ENCODE measurements at regions not wholly inside any gene's neighbourhood (a gene's known extent, or its start where the extent isn't known, plus 50 kb on each side); places are given as distances from the start of the nearest gene placed in this dataset.

- Histone ChIP-seq H3K4me1 (no peaks in the 10 kb centered on the region), H3K9me3 (no peaks in the 10 kb centered on the region), H3K27ac (no peak overlapping the region), H3K4me3 (replicated peaks in 1 of 3) (no peak overlapping the region), H3K27me3 (no peaks in the 10 kb centered on the region), H3K36me3 (no peaks in the 10 kb centered on the region)
- intact Hi-C loops (cut with DNase I) = no loop called here
- WGBS, 2 donors = 24 to 35% methylated on average over 1 of the region's 1 CpG
- no peak for TF ChIP-seq CTCF (IDR thresholded peaks at IDR 0.05)
- no peak for TF ChIP-seq POLR2A (IDR thresholded peaks at IDR 0.05)
- no peak for DNase-seq
These were observed 196.2 kb upstream of the FOXG1 start for GRCh38 chr14:28570391-28570790.

DNA sequence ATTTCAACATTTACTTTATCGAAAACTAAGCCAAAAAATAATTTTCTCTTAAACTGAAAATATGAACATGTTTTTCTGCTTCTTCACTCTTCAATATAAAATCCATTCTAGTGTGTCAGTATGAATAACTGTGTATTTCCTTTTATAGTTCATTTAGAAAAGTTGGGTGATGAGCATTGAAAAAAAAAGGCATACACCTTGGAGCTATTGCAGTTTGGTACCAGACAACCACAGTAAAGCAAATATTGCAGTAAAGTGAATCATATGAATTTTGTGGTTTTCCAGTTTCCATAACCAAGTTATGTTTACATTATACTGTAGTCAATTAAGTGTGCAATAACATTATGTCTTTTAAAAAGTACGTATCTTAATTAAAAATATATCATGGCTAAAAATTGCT lies 195.0 kb upstream of the FOXG1 start:
- Histone ChIP-seq H3K27me3 (no peaks in the 10 kb centered on the region), H3K9me3 (no peaks in the 10 kb centered on the region), H3K27ac (no peak overlapping the region), H3K4me3 (replicated peaks in 1 of 3) (no peak overlapping the region), H3K36me3 (no peaks in the 10 kb centered on the region), H3K4me1 (no peaks in the 10 kb centered on the region)
- 86 to 95% methylated on average over 2 of the region's 2 CpGs for WGBS, 2 donors
- intact Hi-C loops (cut with DNase I) = no loop called here
- DNase-seq = no peak
- no peak for TF ChIP-seq CTCF (IDR thresholded peaks at IDR 0.05)
- TF ChIP-seq POLR2A (IDR thresholded peaks at IDR 0.05) = no peak

- no peak for TF ChIP-seq CTCF (IDR thresholded peaks at IDR 0.05)
- TF ChIP-seq POLR2A (IDR thresholded peaks at IDR 0.05) = no peak
- no peaks in the 10 kb centered on the region for H3K27me3 ChIP-seq
- no peaks in the 10 kb centered on the region for H3K36me3 ChIP-seq
- H3K4me3 ChIP-seq (replicated peaks in 1 of 3) = no peak overlapping the region
- no peak for DNase-seq
- no peaks in the 10 kb centered on the region for H3K4me1 ChIP-seq
- WGBS, 2 donors = 85% methylated on average over 10 of the region's 10 CpGs
- no peak overlapping the region for H3K27ac ChIP-seq
- H3K9me3 ChIP-seq = no peaks in the 10 kb centered on the region
- intact Hi-C loops (cut with DNase I) = no loop called here
These were observed 190.1 kb upstream of the FOXG1 start for GRCh38 chr14:28576523-28576922.

DNA sequence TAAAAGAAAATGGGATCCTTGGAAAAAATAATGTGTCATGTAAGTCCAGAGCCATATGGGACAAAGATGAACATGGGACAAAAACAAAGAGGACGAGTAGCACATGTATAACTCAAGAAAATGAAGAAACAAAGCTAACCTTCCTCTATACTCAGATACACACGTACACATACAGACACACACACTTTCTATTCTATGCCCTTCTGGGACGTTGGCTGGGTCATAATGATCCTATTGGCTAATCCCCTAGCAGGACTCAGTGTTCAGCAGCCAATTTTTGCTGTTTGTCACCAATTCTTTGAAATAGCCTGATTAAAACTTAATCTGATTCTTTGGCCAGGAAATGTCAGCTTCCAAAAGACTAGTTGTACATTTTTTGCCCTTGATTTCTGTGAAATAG lies 189.4 kb upstream of the FOXG1 start:
- WGBS, 2 donors = 59 to 66% methylated on average over 3 of the region's 3 CpGs
- Histone ChIP-seq H3K27me3 (no peaks in the 10 kb centered on the region), H3K9me3 (no peaks in the 10 kb centered on the region), H3K4me1 (no peaks in the 10 kb centered on the region), H3K4me3 (replicated peaks in 1 of 3) (no peak overlapping the region), H3K36me3 (no peaks in the 10 kb centered on the region), H3K27ac (no peak overlapping the region)
- intact Hi-C loops (cut with DNase I) = no loop called here
- no peak for DNase-seq
- no peak for TF ChIP-seq POLR2A (IDR thresholded peaks at IDR 0.05)
- no peak for TF ChIP-seq CTCF (IDR thresholded peaks at IDR 0.05)

DNA sequence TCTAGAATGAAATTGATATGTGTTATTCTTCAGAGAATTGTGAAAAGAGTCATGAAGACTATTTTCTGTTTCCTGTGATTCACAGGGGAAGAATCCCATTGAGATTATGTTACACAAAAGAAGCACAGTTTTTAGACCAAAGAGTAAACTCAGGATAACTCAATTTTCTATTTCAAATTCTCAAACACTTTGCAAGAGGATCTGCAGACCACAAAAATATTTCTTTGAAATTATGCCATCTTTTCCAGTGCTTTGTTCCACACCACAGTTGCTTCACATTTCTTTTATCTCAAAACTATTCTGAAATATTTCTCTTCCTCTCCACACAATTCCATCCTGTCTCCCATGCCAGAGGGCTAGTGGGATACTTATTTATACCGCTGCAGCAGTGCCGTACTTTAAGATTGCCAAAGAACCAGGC lies 188.9 kb upstream of the FOXG1 start:
- intact Hi-C loops (cut with DNase I) = no loop called here
- Histone ChIP-seq H3K4me1 (no peaks in the 10 kb centered on the region), H3K4me3 (replicated peaks in 1 of 3) (no peak overlapping the region), H3K36me3 (no peaks in the 10 kb centered on the region), H3K27me3 (no peaks in the 10 kb centered on the region), H3K9me3 (no peaks in the 10 kb centered on the region), H3K27ac (no peak overlapping the region)
- 78 to 85% methylated on average over 2 of the region's 2 CpGs for WGBS, 2 donors
- TF ChIP-seq POLR2A (IDR thresholded peaks at IDR 0.05) (no peak), CTCF (IDR thresholded peaks at IDR 0.05) (no peak)
- DNase-seq = no peak

All from thyroid gland (tissue), 4 donors.